H1 (cell line): ENCODE measurements at regions not wholly inside any gene's neighbourhood (a gene's known extent, or its start where the extent isn't known, plus 50 kb on each side); places are given as distances from the start of the nearest gene placed in this dataset.

ENCODE experiments used
- CHD7 ChIP-seq: fragments of 300-600 bp; sonication (generic); IDR thresholded peaks from 2 replicates; pipeline ENCODE4 v1.7.1; 2012; ENCODE audit warnings: low read length, moderate library complexity, mild to moderate bottlenecking, inconsistent platforms; ENCODE audit not compliant: insufficient replicate concordance
- CTCF ChIP-seq, 3 experiments: IDR thresholded peaks; 1 replicate in 2 of 3; 2 replicates in 1 of 3; pipeline versions ENCODE4 v1.5.1 to v1.6.1; 2011; ENCODE audit warnings: low read length in 3 of 3, mild to moderate bottlenecking in 3 of 3, inconsistent platforms in 2 of 3, low read depth in 1 of 3, moderate library complexity in 1 of 3; ENCODE audit not compliant: insufficient read depth in 1 of 3; ENCODE audit errors: control extremely low read depth in 1 of 3
- EZH2 ChIP-seq: fragments of 200-600 bp; sonication (generic); IDR thresholded peaks from 2 replicates; pipeline ENCODE4 v1.7.1; 2012; ENCODE audit warnings: low read depth, mild to moderate bottlenecking, moderate library complexity, low read length, inconsistent platforms; ENCODE audit not compliant: severe bottlenecking
- GABPA ChIP-seq: IDR thresholded peaks from 2 replicates; pipeline ENCODE4 v1.6.1; 2011; ENCODE audit warnings: mild to moderate bottlenecking, low read length, moderate library complexity, borderline replicate concordance; ENCODE audit not compliant: insufficient read depth
- HDAC2 ChIP-seq, 2 experiments: fragments of 300-600 bp in 1 of 2; sonication (generic) in 1 of 2; IDR thresholded peaks; 2 replicates each; pipeline ENCODE4 v1.6.1; 2011 to 2012; ENCODE audit warnings: low read depth in 2 of 2, low read length in 2 of 2, mild to moderate bottlenecking in 2 of 2, moderate library complexity in 2 of 2, borderline replicate concordance in 1 of 2, inconsistent platforms in 1 of 2
- MAFK ChIP-seq: IDR thresholded peaks from 2 replicates; pipeline ENCODE4 v1.6.1; 2012; ENCODE audit warnings: low read depth, mild to moderate bottlenecking, improper control_type of control experiment, low read length
- TCF12 ChIP-seq: IDR thresholded peaks from 2 replicates; pipeline ENCODE4 v1.6.1; 2011; ENCODE audit warnings: low read depth, mild to moderate bottlenecking, low read length

DNA sequence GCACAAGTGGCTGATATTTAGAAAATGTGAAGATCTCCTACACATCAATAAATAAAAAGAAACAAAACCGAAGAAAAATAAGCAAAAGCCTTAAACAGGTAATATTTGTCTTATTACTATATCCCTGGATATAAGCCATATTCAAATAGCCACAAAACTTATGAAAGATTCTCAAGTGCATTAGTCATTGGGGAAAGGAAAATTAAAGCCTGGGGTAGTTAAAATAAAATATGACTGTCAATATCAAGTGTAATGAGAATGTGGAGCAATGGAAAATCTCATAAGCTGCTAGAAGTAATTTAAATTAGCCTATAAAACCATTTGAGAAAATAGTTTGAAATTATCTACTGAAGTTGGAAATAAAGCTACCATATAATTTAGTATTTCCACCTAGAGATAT, 399.9 kb downstream of the GASK1B start:
- no peak for TF ChIP-seq CTCF (IDR thresholded peaks at IDR 0.05; ENCODE audit: control extremely low read depth in 1 of 3, insufficient read depth in 1 of 3, low read depth in 1 of 3, low read length in 3 of 3)
- no peak for TF ChIP-seq HDAC2 (IDR thresholded peaks at IDR 0.05; ENCODE audit: borderline replicate concordance in 1 of 2, low read depth in 2 of 2, low read length in 2 of 2)
- no peak for TF ChIP-seq GABPA
- no peak for TF ChIP-seq EZH2
- no peak for TF ChIP-seq TCF12
- no peak for TF ChIP-seq CHD7
- no peak for TF ChIP-seq MAFK
